SK-N-MC (cell line): ENCODE measurements at regions not wholly inside any gene's neighbourhood (a gene's known extent, or its start where the extent isn't known, plus 50 kb on each side); places are given as distances from the start of the nearest gene placed in this dataset.
A peak's percentile ranks its signal among the peaks of the same experiment; 100 is the strongest.

Source experiments
- DNase-seq: peaks from one replicate; pipeline ENCODE4 v3.0.0-alpha.2; 2011; ENCODE audit warnings: low read depth, low spot score
- H3K27ac ChIP-seq: fragments of 200-600 bp; sonication (generic); 2 replicates; pipeline ENCODE4 v1.5.1; 2016; ENCODE audit warnings: mixed run types
- H3K36me3 ChIP-seq: fragments of 200-600 bp; sonication (generic); 2 replicates; pipeline ENCODE4 v1.6.1; 2017; ENCODE audit warnings: antibody characterized with exemption, low read length, mixed read lengths; ENCODE audit not compliant: insufficient read depth
- H3K4me3 ChIP-seq: fragments of 200-600 bp; sonication (generic); 2 replicates; pipeline ENCODE4 v1.5.1; 2016
- H3K9ac ChIP-seq: fragments of 200-600 bp; sonication (generic); 2 replicates; pipeline ENCODE4 v1.8.0; 2017; ENCODE audit warnings: mixed run types, mixed read lengths; ENCODE audit not compliant: insufficient read length
- H3K9me3 ChIP-seq: fragments of 200-600 bp; sonication (generic); 2 replicates; pipeline ENCODE4 v1.6.1; 2017; ENCODE audit warnings: low read depth, mild to moderate bottlenecking, antibody characterized with exemption, low read length, moderate library complexity, mixed read lengths
- EZH2 ChIP-seq: fragments of 200-600 bp; sonication (generic); IDR thresholded peaks from one replicate; pipeline ENCODE4 v1.6.1; 2017; ENCODE audit warnings: antibody characterized with exemption
- FOXP2 ChIP-seq: optimal IDR thresholded peaks from 2 replicates; pipeline ENCODE3; 2011; ENCODE audit warnings: mild to moderate bottlenecking, moderate library complexity; ENCODE audit not compliant: insufficient read depth; ENCODE audit errors: extremely low read length, control extremely low read depth
- POLR2AphosphoS5 ChIP-seq: IDR thresholded peaks from 2 replicates; pipeline ENCODE4 v1.6.1; 2012; ENCODE audit warnings: mild to moderate bottlenecking, low read depth, low read length, borderline replicate concordance

GRCh38 chr3:150261418-150261817 lies 146.7 kb upstream of the TSC22D2 start:
- no peak overlapping the region for H3K9ac ChIP-seq
- H3K36me3 ChIP-seq, result no peaks in the 10 kb centered on the region
- H3K27ac ChIP-seq, result no peak overlapping the region
- DNase-seq, result no peak
- H3K4me3 ChIP-seq, result no peak overlapping the region
- no peaks in the 10 kb centered on the region for H3K9me3 ChIP-seq
- no peak for TF ChIP-seq EZH2
- TF ChIP-seq FOXP2, result no peak
- TF ChIP-seq POLR2AphosphoS5, result no peak

GRCh38 chr3:150260398-150260710 lies 147.7 kb upstream of the TSC22D2 start:
- Histone ChIP-seq H3K36me3 (no peaks in the 10 kb centered on the region), H3K9ac (no peak overlapping the region), H3K9me3 (no peaks in the 10 kb centered on the region), H3K4me3 (no peak overlapping the region), H3K27ac (no peak overlapping the region)
- no peak for DNase-seq
- TF ChIP-seq POLR2AphosphoS5, result no peak
- no peak for TF ChIP-seq FOXP2
- TF ChIP-seq EZH2, result no peak

GRCh38 chr3:150259526-150260397 lies 148.3 kb upstream of the TSC22D2 start:
- Histone ChIP-seq H3K27ac (no peak overlapping the region), H3K9ac (no peak overlapping the region), H3K36me3 (no peaks in the 10 kb centered on the region), H3K9me3 (no peaks in the 10 kb centered on the region), H3K4me3 (no peak overlapping the region)
- DNase-seq, result no peak
- TF ChIP-seq POLR2AphosphoS5, result no peak
- no peak for TF ChIP-seq EZH2
- no peak for TF ChIP-seq FOXP2

GRCh38 chr3:150256782-150257181 lies 151.3 kb upstream of the TSC22D2 start:
- Histone ChIP-seq H3K27ac (no peak overlapping the region), H3K9me3 (no peaks in the 10 kb centered on the region), H3K9ac (no peak overlapping the region), H3K4me3 (no peak overlapping the region), H3K36me3 (no peaks in the 10 kb centered on the region)
- no peak for TF ChIP-seq FOXP2
- TF ChIP-seq EZH2, result no peak
- TF ChIP-seq POLR2AphosphoS5, result no peak
- DNase-seq, result no peak

GRCh38 chr3:150256318-150256717 lies 151.8 kb upstream of the TSC22D2 start:
- no peaks in the 10 kb centered on the region for H3K36me3 ChIP-seq
- H3K9ac ChIP-seq, result no peak overlapping the region
- DNase-seq, result no peak
- TF ChIP-seq POLR2AphosphoS5 (no peak), EZH2 (no peak)
- no peak overlapping the region for H3K4me3 ChIP-seq
- no peak overlapping the region for H3K27ac ChIP-seq
- no peaks in the 10 kb centered on the region for H3K9me3 ChIP-seq

- no peak for DNase-seq
- no peaks in the 10 kb centered on the region for H3K36me3 ChIP-seq
- H3K9me3 ChIP-seq, result no peaks in the 10 kb centered on the region
- no peak overlapping the region for H3K9ac ChIP-seq
- no peak overlapping the region for H3K27ac ChIP-seq
- TF ChIP-seq POLR2AphosphoS5 (no peak), FOXP2 (no peak), EZH2 (no peak)
- no peak overlapping the region for H3K4me3 ChIP-seq
Measured at GRCh38 chr3:150255826-150256225, 152.3 kb upstream of the TSC22D2 start.

- no peak for DNase-seq
- Histone ChIP-seq H3K4me3 (no peak overlapping the region), H3K36me3 (no peaks in the 10 kb centered on the region), H3K9me3 (no peaks in the 10 kb centered on the region), H3K9ac (no peak overlapping the region), H3K27ac (no peak overlapping the region)
- TF ChIP-seq POLR2AphosphoS5 (no peak), FOXP2 (no peak), EZH2 (no peak)
Measured at GRCh38 chr3:150255413-150255812, 152.7 kb upstream of the TSC22D2 start.

- TF ChIP-seq EZH2 (no peak), POLR2AphosphoS5 (no peak), FOXP2 (no peak)
Measured at GRCh38 chr3:150254309-150254708, 153.8 kb upstream of the TSC22D2 start.

GRCh38 chr3:150253622-150254021 lies 154.5 kb upstream of the TSC22D2 start:
- H3K4me3 ChIP-seq, result no peak overlapping the region
- no peaks in the 10 kb centered on the region for H3K9me3 ChIP-seq
- TF ChIP-seq EZH2 (no peak), POLR2AphosphoS5 (no peak), FOXP2 (peak; percentile 34)
- H3K27ac ChIP-seq, result peak overlapping the region; percentile 19; the same call in 1 of the 2 replicates
- no peaks in the 10 kb centered on the region for H3K36me3 ChIP-seq
- DNase-seq, result no peak
- H3K9ac ChIP-seq, result no peak overlapping the region

More at GRCh38 chr3:150254309-150254708, 153.8 kb upstream of the TSC22D2 start:
- DNase-seq, result no peak
- Histone ChIP-seq H3K9me3 (no peaks in the 10 kb centered on the region), H3K27ac (no peak overlapping the region), H3K4me3 (no peak overlapping the region), H3K9ac (no peak overlapping the region), H3K36me3 (no peaks in the 10 kb centered on the region)
